ENCODE measurements at regions not wholly inside any gene's neighbourhood (a gene's known extent, or its start where the extent isn't known, plus 50 kb on each side); places are given as distances from the start of the nearest gene placed in this dataset.

DNA sequence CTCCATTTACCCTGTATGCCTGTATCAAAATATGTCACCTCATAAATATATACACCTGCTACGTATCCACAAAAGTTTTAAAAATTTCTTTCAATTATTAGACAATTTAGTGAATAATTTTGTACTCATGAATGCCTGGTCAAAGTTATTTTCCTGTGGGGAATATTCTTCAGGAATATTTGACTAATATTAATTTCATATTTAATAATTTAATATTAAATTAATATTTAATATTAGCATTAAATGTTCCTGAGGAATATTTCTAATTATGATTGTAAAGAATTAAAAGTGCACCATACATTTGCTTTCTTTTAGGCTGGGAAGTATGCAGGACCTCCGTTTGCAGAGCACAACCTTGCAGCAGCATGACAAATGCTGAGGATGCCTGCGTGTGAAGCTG, 422.7 kb downstream of the C3orf38 start:
- DNase-seq, result no peak

DNA sequence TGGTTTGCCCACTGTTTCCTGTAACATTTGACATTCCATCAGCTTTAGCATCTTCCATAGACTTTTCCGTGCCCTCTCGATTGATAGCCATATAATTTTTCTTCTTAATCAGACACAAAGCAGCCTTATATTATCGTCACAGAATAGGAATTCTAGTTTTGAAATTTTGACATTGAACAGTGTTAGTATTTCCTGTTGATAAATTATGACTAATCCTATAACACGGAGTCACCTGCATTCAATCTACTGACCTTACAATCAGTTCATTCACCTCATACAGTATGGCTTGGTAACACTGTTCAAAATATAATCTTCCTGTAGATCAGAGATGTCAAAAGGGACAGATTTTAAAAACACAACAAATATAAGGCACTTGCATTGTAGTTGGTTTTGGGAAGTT, 423.7 kb downstream of the C3orf38 start:
- no peak for DNase-seq

DNA sequence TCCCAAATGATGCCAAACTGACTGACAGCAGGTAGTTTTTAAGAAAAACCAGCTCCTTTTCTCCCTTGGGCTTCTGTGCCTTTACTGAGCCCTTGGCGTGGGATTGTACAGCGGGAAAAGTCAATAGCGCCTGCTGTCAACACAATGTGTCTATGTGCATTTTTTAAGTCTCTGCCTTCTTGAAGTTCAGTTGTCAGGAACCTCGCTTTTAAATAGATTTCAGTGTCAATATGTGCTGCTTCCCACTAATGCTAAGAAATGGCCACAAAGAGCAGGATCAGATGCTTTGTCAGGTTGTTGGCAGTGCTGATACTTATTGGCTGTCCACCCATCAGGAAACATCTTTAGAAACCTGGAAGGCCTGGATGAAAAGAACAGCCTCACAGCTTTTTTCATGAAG, 424.4 kb downstream of the C3orf38 start:
- DNase-seq, result no peak

DNA sequence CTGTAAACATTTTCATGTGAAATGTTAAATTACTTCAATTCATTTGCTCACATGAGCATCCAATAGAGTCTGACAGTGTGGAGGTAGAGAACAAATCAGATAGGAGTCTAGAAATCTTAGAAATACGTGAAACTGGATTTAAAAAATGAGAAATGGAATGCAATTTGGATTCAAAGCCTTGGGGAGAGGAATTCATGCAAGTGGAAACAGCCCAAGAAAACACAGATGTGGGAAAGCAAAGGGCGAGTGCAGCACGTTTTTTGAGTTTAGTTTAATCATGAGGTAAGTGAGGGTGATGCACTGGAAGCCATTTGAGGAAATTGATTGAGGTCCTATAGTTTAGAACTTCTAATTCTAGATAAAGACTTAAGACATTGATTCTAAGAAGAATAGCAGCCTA, 434.7 kb downstream of the C3orf38 start:
- no peak for DNase-seq

DNA sequence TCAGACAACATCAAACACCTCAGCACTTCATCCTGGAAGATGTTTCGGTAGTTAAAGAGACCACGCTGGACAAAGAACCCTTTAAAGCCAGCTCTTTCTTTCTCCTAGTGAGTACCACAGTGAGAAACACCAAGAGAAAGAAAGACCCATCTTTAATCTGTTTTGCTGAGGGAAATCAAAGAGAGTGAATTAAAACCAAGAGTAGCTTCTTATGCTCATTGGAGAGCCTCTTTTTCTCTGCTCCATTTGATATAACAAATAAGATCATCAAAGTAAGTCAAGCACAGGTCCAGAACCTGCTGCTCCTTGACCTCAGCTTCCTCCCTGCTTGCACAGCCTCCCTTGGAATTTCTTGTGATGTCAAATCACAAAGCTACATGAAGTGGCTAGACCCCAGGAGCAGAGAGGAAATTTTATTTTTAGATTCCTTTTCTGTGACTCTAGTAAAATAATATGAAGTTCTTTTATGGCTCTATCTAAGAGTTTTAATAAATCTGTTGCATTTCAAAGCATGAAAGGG, 436.4 kb downstream of the C3orf38 start:
- no peak for DNase-seq

DNA sequence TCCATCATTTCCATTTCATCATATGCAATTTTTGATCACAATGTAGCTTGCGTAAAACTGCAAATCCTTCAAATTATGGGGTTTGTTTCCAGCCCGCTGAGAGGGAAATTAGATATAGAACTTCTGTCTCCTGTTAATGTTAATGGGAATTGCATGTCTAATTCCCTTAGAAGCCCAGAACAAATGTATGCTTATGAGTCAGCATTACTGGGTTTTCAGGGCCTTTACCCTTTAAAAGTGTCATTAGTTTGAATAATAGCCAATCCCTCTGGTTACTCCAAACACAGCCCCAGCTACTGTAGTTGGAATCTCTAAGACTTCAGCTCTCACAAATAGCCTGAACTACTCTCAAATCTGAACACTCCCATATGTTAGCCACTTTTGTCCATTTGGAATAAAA, 439.4 kb downstream of the C3orf38 start:
- DNase-seq, result no peak

DNA sequence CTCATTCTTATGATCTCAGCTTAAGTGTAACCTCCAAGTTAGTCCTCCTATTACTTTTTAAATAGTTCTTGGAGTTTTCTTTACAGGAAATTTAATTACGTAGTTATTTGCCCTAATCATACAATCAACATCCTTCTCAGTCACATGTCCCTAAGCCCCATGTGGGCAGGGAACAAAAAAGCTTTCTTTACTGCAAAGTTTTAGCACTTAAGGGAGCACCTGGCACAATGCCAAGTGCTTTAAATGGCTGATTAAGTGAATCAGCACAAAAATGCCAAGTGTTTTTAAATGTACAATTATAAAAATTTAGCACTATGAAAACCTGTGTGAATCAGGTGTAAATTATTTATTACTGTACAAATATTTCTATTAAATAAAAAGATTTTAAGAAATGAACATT, 445.3 kb downstream of the C3orf38 start:
- peak in 2 of 56 donors; percentile 1 for DNase-seq

DNA sequence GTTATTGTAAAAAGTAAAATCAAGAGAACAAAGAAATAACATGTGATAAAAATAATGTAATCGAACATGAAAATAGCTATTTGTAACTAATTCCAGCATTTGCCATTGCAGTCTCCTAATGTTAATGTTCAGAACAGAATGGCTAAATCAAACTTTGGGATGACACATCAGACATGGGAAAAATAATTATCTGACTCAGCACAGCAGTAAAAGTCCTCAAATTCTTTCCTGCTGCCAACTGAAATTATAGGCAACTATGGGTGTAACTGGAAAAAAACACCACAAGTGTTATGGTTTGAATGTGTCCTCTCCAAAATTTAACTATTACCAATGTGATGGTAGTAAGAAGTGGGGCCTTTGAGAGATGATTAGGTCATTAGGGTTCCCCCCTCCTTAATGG, 446.7 kb downstream of the C3orf38 start:
- no peak for DNase-seq

DNA sequence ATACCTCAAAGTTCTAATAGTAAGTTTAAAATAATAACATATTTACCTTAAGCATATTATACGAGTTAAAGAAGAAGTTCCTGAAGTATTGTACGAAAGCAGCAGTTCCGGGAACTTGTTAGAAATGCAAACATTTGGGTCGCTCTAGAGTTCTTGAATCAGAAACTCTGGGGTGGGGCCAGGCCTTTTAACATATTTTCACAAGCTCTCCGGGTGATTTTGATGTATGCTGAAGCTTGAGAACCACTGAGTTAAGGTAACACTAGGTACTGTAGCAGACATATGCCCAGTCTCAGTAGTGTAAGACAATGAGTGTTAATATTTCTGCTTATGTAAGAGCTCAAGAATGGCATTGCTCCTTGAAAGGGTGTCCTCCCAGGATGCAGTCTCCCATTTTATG, 461.1 kb downstream of the C3orf38 start:
- DNase-seq, result no peak

DNA sequence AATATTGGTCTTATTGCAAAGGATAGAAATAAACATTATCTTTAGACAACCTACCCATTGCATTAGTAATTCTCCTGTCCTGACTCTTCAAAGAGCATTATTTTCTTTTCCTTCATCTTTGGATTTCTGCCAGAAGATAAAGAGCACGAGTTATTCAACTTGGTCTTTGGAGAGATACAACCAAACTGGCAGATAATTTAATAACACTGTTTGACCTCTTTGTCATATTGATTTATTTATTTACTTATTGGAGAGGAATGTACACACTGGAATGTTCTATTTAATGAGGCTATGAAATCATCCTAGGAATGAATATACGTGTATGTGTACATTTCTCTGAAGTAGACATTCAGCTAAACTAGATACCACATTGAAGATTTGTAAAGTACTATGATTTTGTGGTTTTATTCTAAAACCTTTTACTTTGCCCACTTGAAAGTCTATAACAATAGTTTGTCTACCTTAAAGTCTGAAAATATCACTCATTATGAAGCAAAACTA, 462.1 kb downstream of the C3orf38 start:
- no peak for DNase-seq

DNA sequence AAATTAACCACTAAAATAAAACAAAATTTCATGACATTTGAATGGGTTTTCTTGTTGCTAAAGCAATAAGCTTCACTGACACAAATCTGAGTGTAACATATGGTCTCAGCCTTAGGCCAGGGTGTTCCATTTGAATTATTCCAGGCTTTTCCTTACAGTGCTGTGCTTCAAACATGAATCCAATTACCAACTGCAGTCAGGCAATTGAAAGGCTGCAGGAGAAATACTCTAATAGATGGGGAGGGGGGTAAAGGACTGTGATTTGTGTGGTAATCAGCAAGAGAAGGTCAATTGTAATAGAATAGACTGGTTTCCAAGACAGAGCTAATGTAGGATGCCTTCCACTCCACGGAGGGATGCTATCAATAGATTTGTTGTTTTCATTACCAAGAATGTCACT, 466.7 kb downstream of the C3orf38 start:
- DNase-seq, result no peak

DNA sequence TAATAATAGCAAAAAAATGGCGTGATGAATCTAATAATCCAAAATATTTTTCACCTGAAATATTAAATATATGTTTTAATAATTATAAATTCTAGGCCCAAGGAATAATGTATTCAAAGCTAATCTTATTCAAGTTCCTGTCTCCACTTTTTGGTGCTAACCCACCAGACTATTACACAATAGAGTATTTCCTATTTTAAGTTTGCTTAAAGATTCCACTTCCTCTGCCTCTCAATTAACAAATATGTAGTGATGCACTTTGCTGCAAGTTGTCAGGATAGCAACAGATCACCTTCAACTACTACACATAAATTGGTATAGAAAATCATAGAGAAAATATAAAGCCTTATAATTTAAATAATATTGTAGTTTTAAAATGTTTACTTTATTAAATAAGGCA, 467.5 kb downstream of the C3orf38 start:
- DNase-seq, result no peak

DNA sequence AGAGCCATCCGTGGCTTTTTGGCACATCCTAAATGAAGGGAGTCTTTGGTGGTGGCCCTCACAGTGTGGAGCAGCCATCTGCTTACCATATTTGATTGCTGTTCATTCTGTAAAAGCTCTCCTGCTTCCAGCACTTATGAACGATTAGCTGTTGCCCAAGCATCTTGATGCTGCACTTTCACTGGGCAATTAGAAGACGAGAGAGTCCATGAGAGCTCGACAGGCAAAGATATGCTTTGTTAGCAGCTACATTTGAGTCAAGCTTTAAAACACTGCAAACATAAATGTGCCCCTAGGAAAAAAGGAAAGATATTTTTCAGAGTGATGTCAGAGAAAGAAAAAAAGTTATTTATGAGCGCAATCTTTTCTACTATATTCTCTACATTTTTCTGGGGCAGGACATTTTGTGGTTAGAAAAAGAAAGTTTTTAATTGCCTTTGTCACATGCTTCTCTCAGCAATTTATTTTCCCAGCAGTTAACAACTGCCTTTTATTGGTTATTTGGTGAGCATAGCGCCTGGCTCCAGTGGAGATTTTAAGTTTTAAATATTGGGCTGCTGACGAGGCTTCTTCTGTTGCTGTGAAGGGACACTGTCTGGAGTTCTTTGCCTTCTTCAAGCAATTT, 468.4 kb downstream of the C3orf38 start:
- no peak for DNase-seq

DNA sequence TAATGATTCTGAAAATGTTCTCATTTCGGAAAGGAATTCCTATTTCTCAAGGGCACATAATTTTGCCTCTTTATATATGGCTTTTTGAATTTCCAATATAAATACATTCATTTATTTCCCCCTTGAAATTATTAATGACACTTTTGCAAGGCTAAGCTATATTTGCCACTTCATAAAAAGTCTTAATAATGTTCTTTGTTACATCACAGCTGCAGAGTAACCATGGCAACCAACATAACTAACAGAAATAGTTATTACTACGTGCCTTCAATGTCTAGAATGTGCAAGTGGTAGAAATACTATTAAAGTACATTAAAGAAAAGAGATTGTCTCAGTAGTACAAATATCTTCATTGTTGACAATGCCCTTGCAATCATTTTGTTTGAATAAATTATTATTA, 471.8 kb downstream of the C3orf38 start:
- DNase-seq, result no peak

DNA sequence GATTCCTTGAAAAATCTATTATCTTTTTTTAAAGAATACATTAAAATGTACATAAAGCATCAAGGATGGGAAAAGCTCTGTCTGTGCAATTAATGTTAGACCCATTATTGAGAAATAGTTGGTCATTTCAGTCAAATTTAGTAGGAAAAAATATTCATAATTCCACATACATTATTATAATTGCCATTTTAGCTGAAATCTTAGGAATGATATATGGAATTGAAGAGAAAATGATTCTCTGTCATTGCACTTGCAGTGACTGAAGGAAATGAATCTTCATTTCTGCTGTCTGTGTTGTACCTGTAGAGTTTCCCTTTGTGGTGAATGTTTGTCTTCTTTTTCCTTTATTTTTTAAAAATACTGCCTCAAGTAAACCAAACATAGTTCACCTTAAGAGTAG, 473.9 kb downstream of the C3orf38 start:
- DNase-seq, result no peak

DNA sequence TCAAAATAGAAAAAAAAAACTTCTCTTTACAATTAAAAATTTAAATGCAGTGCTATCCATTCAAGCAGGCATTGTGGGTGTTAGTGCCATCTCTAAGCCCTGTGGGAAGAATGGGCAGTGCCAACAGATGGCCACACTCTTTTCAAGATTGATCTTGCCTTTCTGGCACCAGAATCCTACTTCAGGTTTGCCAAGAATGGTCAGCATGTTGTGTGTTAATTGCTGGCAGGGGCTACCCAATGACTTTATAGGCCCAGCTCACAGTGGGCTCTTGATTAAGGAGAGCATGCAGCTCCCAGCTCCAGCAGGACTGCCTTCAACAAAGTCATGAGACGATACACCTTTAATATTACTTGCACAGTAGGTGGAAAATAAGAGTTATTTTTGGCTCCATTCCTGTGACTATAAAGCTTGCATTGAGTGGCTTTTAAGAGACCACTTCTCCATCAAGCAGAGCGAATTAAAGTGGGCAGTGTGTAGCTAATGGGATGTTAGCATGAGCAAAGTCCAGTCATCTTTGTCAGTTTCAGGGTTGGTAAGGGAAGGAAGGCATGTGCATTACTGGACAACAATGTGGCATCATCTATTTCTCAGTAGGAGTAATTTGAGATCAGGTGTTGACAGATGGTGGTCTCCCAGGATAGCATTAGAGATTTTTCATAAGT, 476.8 kb downstream of the C3orf38 start:
- no peak for DNase-seq

DNA sequence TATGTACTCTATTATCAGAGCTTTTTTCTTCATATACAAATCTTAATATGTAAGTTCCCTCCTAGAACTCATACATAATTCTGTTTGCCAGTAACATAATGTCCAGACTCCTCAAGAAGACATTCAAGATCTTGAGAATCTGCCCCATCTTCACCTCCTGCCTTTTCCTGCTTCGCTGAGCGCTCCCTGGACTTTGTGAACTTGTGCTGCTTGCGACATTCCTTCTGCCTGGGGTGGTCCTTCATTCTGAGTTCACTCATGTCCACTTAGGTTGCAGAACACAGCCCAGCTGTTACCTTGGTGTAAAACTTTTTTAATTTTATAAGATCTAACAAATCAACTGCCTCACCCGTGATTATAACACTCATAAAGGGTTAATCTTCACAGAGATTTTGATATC, 478.5 kb upstream of the EPHA3 start:
- DNase-seq, result no peak

DNA sequence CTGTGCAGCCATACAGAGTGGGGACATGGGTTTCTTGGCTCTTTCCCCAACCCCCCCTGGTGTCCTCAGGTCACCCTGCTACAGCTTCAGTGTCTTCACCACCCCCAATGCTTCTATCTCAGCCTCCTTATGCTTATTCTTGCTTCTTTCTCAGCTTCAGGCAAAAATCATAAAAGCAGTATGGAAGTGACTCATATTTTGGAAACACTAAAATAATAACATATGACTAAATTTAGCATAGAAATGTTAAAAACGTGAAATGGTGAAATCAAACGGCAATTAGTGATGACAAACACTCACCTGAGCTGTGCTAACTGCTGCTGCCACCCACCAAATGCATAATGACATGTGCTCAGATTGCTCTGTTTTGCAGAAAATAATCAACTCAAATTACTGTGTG, 475.2 kb upstream of the EPHA3 start:
- DNase-seq, result no peak

DNA sequence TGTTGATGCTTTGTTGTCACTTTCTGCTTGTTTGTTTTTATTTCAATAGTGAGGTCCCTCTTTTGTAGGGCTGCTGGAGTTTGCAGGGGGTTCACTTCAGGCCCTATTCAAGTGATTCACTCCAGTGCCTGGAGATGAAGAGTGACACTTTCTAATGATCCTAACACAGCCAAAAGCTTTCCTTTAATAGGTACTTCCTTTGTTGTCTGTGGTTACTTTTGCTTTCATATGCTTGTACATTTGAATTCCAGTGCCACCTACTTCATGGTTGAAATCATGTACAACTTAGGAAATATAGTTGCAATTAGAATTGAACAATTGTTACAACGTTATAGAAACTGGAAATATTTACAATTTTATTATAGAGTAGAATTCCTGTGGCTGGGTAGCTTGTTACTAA, 466.8 kb upstream of the EPHA3 start:
- no peak for DNase-seq

DNA sequence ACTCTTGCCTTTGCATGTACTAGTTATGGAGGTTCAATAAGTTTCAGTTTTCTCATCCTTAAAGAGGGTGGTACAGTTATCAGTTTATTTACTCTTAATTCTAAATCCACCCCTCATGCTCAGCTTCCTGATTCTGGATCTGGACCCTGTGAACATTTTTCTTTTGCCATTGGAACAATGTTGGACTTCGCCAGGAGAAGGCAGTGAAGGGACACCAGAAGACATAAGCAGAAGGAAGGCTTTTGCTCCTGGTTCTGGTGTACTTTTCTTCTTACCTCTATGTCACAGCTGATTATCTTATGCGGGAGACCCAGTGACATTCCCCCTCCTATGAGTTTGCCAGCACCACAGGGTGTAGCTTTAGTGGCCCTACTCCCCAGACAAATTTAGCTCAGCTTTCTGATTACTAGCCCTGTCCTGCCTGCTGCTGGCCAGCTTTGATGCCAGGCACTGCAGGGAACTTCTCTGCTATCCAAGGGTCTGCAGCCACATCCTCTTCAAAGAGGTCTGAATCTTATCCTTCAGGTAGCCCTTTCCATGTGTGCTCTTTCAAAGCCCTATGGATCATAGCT, 466.3 kb upstream of the EPHA3 start:
- DNase-seq, result no peak

DNA sequence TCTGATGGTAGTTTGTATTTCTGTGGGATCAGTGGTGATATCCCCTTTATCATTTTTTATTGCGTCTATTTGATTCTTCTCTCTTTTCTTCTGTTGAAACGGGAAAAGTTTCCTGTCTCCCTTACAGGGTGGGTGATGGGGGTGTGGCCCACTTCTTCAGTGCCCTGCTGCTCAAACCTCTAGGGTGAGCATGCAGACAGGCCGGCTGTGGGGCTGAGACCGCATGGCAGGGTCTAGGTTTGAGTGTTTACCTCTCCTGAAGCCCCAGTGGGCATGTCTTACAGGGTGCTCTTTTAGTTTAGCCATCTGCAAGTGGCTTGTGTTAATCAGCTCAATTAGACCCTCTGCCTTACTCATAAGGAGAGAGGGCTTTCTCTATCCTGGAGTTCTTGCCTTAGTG, 450.0 kb upstream of the EPHA3 start:
- no peak for DNase-seq

DNA sequence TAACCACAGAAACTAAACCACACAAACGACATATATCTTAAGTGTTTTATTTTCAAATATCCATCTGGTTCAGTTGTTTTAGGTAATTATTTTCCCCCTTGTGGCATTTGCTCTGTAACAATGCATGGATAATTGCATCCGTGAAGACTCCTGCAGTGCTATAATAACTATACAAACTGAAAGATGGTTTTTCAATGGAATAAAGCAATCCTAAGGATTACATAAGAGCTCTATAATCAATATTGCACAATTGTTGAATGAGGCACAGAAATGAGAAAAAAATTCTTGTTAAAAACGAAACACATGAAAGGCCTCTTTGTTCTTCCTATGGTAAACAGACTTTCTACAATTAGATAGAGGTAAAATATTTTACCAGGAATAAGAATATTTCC, 446.0 kb upstream of the EPHA3 start:
- DNase-seq, result no peak

DNA sequence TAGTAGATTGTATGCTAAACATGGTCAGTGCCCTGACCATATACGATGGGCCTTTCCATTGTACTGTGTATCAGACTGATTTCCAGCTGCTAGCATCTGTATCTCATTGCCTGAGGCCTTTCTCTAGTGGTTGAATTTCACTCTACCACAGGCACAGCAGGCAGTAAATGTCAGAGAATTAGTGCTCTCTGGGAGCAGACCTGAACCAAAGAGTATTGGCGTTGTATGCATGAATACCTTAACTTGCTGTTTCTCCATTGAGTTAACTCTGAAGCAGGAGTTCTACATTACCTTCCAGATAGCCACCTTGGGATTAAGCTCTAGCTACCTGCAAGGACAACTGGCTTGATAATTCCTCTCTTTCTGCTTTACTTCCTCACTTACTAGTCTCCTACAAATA, 439.2 kb upstream of the EPHA3 start:
- no peak for DNase-seq

Data from nucleus accumbens (tissue), 56 donors.